Mesendoderm (in vitro differentiated cells): ENCODE measurements at regions not wholly inside any gene's neighbourhood (a gene's known extent, or its start where the extent isn't known, plus 50 kb on each side); places are given as distances from the start of the nearest gene placed in this dataset.

Experiments used
- DNase-seq: peaks from one replicate; pipeline ENCODE4 v3.0.0; 2013
- H2AK5ac ChIP-seq: 2 replicates; pipeline ENCODE4 v1.6.1; 2013; ENCODE audit warnings: low read length, inconsistent platforms
- H2BK120ac ChIP-seq: 2 replicates; pipeline ENCODE4 v1.6.1; 2013; ENCODE audit warnings: low read depth, mild to moderate bottlenecking, low read length, moderate library complexity, mixed read lengths
- H2BK15ac ChIP-seq: replicated peaks from 2 replicates; pipeline ENCODE4 v1.6.1; 2013; ENCODE audit warnings: low read depth, mild to moderate bottlenecking, moderate library complexity
- H2BK5ac ChIP-seq: 2 replicates; pipeline ENCODE4 v1.6.1; 2013; ENCODE audit warnings: low read length, inconsistent platforms
- H3K18ac ChIP-seq: 2 replicates; pipeline ENCODE4 v1.6.1; 2013; ENCODE audit warnings: mild to moderate bottlenecking, low read length, mixed read lengths
- H3K23ac ChIP-seq: one replicate; pipeline ENCODE4 v1.6.1; 2013; ENCODE audit warnings: low read length
- H3K27ac ChIP-seq: 2 replicates; pipeline ENCODE4 v1.5.1; 2013; ENCODE audit warnings: low read depth, mild to moderate bottlenecking, inconsistent platforms, low read length, moderate library complexity
- H3K27me3 ChIP-seq: 2 replicates; pipeline ENCODE4 v1.6.1; 2013; ENCODE audit warnings: low read length, control low read depth, mild to moderate bottlenecking, inconsistent platforms; ENCODE audit not compliant: insufficient read depth, poor library complexity
- H3K36me3 ChIP-seq: 2 replicates; pipeline ENCODE4 v1.6.1; 2013; ENCODE audit warnings: low read length, inconsistent platforms; ENCODE audit not compliant: control insufficient read depth, insufficient read depth
- H3K4ac ChIP-seq: one replicate; pipeline ENCODE4 v1.6.1; 2013; ENCODE audit warnings: low read depth, mild to moderate bottlenecking, low read length, moderate library complexity
- H3K4me1 ChIP-seq: 2 replicates; pipeline ENCODE4 v1.6.1; 2013; ENCODE audit warnings: low read depth, low read length, inconsistent platforms; ENCODE audit not compliant: control insufficient read depth
- H3K4me2 ChIP-seq: 2 replicates; pipeline ENCODE4 v1.6.1; 2013; ENCODE audit warnings: low read length
- H3K4me3 ChIP-seq: 2 replicates; pipeline ENCODE4 v1.5.1; 2013; ENCODE audit warnings: mild to moderate bottlenecking, low read length
- H3K56ac ChIP-seq: one replicate; pipeline ENCODE4 v1.6.1; 2013; ENCODE audit warnings: low read length
- H3K79me1 ChIP-seq: 2 replicates; pipeline ENCODE4 v1.6.1; 2013; ENCODE audit warnings: low read length, inconsistent platforms
- H3K79me2 ChIP-seq: 2 replicates; pipeline ENCODE4 v1.6.1; 2013; ENCODE audit warnings: mild to moderate bottlenecking, low read length; ENCODE audit not compliant: control insufficient read depth, insufficient read depth
- H3K9ac ChIP-seq: 2 replicates; pipeline ENCODE4 v1.6.1; 2013; ENCODE audit warnings: low read length, inconsistent platforms
- H4K5ac ChIP-seq: one replicate; pipeline ENCODE4 v1.6.1; 2013; ENCODE audit warnings: low read length
- H4K8ac ChIP-seq: one replicate; pipeline ENCODE4 v1.6.1; 2013; ENCODE audit warnings: low read depth, mild to moderate bottlenecking, control low read depth, low read length, moderate library complexity
- WGBS: extraction: QIAGEN DNeasy Blood & Tissue Kit; methylation state at CpG from one replicate; pipeline ENCODE4 v1.1.7; 2013; ENCODE audit warnings: low lambda C conversion rate, missing lambda C conversion rate; ENCODE audit not compliant: insufficient coverage; ENCODE audit errors: extremely low coverage; 5-methylcytosine and 5-hydroxymethylcytosine counted together

GRCh38 chr21:45338311-45339017 lies 50.8 kb upstream of the POFUT2 start:
- no peak overlapping the region for H3K4me2 ChIP-seq
- no peak overlapping the region for H3K56ac ChIP-seq
- no peak overlapping the region for H2BK120ac ChIP-seq
- H4K5ac ChIP-seq = no peak overlapping the region
- no peak overlapping the region for H2BK5ac ChIP-seq
- no CpG with 5 or more reads among the region's 13 CpGs for WGBS
- DNase-seq = no peak
- no peak overlapping the region for H3K27ac ChIP-seq
- no peaks in the 10 kb centered on the region for H3K27me3 ChIP-seq
- no peak overlapping the region for H2BK15ac ChIP-seq
- H3K79me2 ChIP-seq = no peaks in the 10 kb centered on the region
- no peak overlapping the region for H3K4ac ChIP-seq
- no peaks in the 10 kb centered on the region for H3K4me1 ChIP-seq
- H2AK5ac ChIP-seq = no peak overlapping the region
- no peak overlapping the region for H3K4me3 ChIP-seq
- H3K79me1 ChIP-seq = no peaks in the 10 kb centered on the region
- no peak overlapping the region for H3K23ac ChIP-seq
- H3K36me3 ChIP-seq = no peaks in the 10 kb centered on the region
- H3K9ac ChIP-seq = no peak overlapping the region
- H4K8ac ChIP-seq = no peak overlapping the region
- H3K18ac ChIP-seq = no peak overlapping the region

- Histone ChIP-seq H3K4me3 (no peak overlapping the region), H3K4me1 (no peaks in the 10 kb centered on the region), H2BK5ac (no peak overlapping the region), H3K79me2 (no peaks in the 10 kb centered on the region), H3K36me3 (no peaks in the 10 kb centered on the region), H3K23ac (no peak overlapping the region), H3K9ac (no peak overlapping the region), H3K18ac (no peak overlapping the region), H3K4ac (no peak overlapping the region), H4K8ac (no peak overlapping the region), H4K5ac (no peak overlapping the region), H3K27me3 (no peaks in the 10 kb centered on the region), H2BK120ac (no peak overlapping the region), H2AK5ac (no peak overlapping the region), H2BK15ac (no peak overlapping the region), H3K27ac (no peak overlapping the region), H3K79me1 (no peaks in the 10 kb centered on the region), H3K4me2 (no peak overlapping the region), H3K56ac (no peak overlapping the region)
- no CpG with 5 or more reads among the region's 19 CpGs for WGBS
- DNase-seq = no peak
These were observed 52.0 kb upstream of the POFUT2 start for GRCh38 chr21:45339421-45340402.

GRCh38 chr21:45340515-45340914 lies 52.8 kb upstream of the POFUT2 start:
- Histone ChIP-seq H4K5ac (no peak overlapping the region), H3K56ac (no peak overlapping the region), H3K4me2 (no peak overlapping the region), H2AK5ac (no peak overlapping the region), H3K36me3 (no peaks in the 10 kb centered on the region), H3K4ac (no peak overlapping the region), H3K9ac (no peak overlapping the region), H3K4me1 (no peaks in the 10 kb centered on the region), H3K79me2 (no peaks in the 10 kb centered on the region), H3K4me3 (no peak overlapping the region), H3K27ac (no peak overlapping the region), H3K27me3 (no peaks in the 10 kb centered on the region), H2BK15ac (no peak overlapping the region), H3K79me1 (no peaks in the 10 kb centered on the region), H4K8ac (no peak overlapping the region), H3K23ac (no peak overlapping the region), H3K18ac (no peak overlapping the region), H2BK5ac (no peak overlapping the region), H2BK120ac (no peak overlapping the region)
- no peak for DNase-seq
- no CpG with 5 or more reads among the region's 8 CpGs for WGBS

GRCh38 chr21:45341261-45341660 lies 53.6 kb upstream of the POFUT2 start:
- Histone ChIP-seq H2AK5ac (no peak overlapping the region), H3K18ac (no peak overlapping the region), H2BK5ac (no peak overlapping the region), H3K79me1 (no peaks in the 10 kb centered on the region), H3K4me2 (no peak overlapping the region), H2BK120ac (no peak overlapping the region), H3K27ac (no peak overlapping the region), H3K56ac (no peak overlapping the region), H3K23ac (no peak overlapping the region), H3K4me3 (no peak overlapping the region), H3K9ac (no peak overlapping the region), H3K79me2 (no peaks in the 10 kb centered on the region), H3K4me1 (no peaks in the 10 kb centered on the region), H3K4ac (no peak overlapping the region), H2BK15ac (no peak overlapping the region), H3K36me3 (no peaks in the 10 kb centered on the region), H4K8ac (no peak overlapping the region), H4K5ac (no peak overlapping the region), H3K27me3 (no peaks in the 10 kb centered on the region)
- DNase-seq = no peak
- WGBS = no CpG with 5 or more reads among the region's 8 CpGs

GRCh38 chr21:45341779-45342178 lies 54.1 kb upstream of the POFUT2 start:
- no peak overlapping the region for H3K9ac ChIP-seq
- no peak overlapping the region for H4K8ac ChIP-seq
- H3K18ac ChIP-seq = no peak overlapping the region
- H2BK120ac ChIP-seq = no peak overlapping the region
- no peak overlapping the region for H2AK5ac ChIP-seq
- H3K4me2 ChIP-seq = no peak overlapping the region
- H3K36me3 ChIP-seq = no peaks in the 10 kb centered on the region
- no peak overlapping the region for H2BK5ac ChIP-seq
- H3K4me3 ChIP-seq = no peak overlapping the region
- H3K56ac ChIP-seq = no peak overlapping the region
- no peak overlapping the region for H4K5ac ChIP-seq
- no peaks in the 10 kb centered on the region for H3K4me1 ChIP-seq
- DNase-seq = no peak
- H3K27me3 ChIP-seq = no peaks in the 10 kb centered on the region
- WGBS = no CpG with 5 or more reads among the region's 9 CpGs
- no peak overlapping the region for H3K23ac ChIP-seq
- H3K27ac ChIP-seq = no peak overlapping the region
- no peaks in the 10 kb centered on the region for H3K79me1 ChIP-seq
- no peaks in the 10 kb centered on the region for H3K79me2 ChIP-seq
- H2BK15ac ChIP-seq = no peak overlapping the region
- H3K4ac ChIP-seq = no peak overlapping the region
